AG04450 (cell line): ENCODE measurements at regions not wholly inside any gene's neighbourhood (a gene's known extent, or its start where the extent isn't known, plus 50 kb on each side); places are given as distances from the start of the nearest gene placed in this dataset.
"Not testable (repeated sequence)": the region's sequence is repeated elsewhere in the genome, so short reads cannot be mapped to it uniquely, and the experiment has no call there.

Experiments used
- CTCF ChIA-PET: fragments of 300-600, 350-600 bp; formaldehyde crosslinking; extraction: SDS; loops from one replicate; lab custom pipeline; 2022; ENCODE audit warnings: antibody characterized with exemption, inconsistent platforms; lab: Charles Lee
- POLR2A ChIA-PET: fragments of 350-600 bp; formaldehyde crosslinking; extraction: SDS; loops from one replicate; lab custom pipeline; 2021; ENCODE audit warnings: antibody characterized with exemption, inconsistent platforms; lab: Yijun Ruan, JAX
- DNase-seq: peaks from one replicate; pipeline ENCODE4 v3.0.0-alpha.2; 2011; ENCODE audit warnings: low read depth, low spot score
- H3K27ac ChIP-seq: one replicate; pipeline ENCODE4 v1.5.1; 2012; ENCODE audit warnings: low read depth, low read length, control low read depth
- H3K27me3 ChIP-seq: one replicate; pipeline ENCODE4 v1.6.0; 2012; ENCODE audit warnings: low read length; ENCODE audit not compliant: control insufficient read depth, insufficient read depth
- H3K4me3 ChIP-seq: 2 replicates; pipeline ENCODE4 v1.5.1; 2011; ENCODE audit warnings: mild to moderate bottlenecking, low read depth, low read length, control low read depth
- H3K9me3 ChIP-seq: 2 replicates; pipeline ENCODE4 v1.5.1; 2012; ENCODE audit warnings: low read length; ENCODE audit not compliant: control insufficient read depth, insufficient read depth
- CTCF ChIP-seq: IDR thresholded peaks from 2 replicates; pipeline ENCODE4 v1.5.1; 2011; ENCODE audit warnings: low read depth, low read length, control low read depth, inconsistent platforms

- H3K9me3 ChIP-seq, result peaks cover 5% of the 10 kb centered on the region; the same call in 1 of the 2 replicates
- no peaks in the 10 kb centered on the region for H3K27me3 ChIP-seq
- no peak overlapping the region for H3K27ac ChIP-seq
- CTCF ChIA-PET, result no interaction called here
- TF ChIP-seq CTCF, result no peak
- H3K4me3 ChIP-seq, result no peak overlapping the region
- DNase-seq, result no peak
- POLR2A ChIA-PET, result no interaction called here
Observed at GRCh38 chr4:31194823-31195222, 474.7 kb downstream of the PCDH7 start.

- no peaks in the 10 kb centered on the region for H3K27me3 ChIP-seq
- POLR2A ChIA-PET, result no interaction called here
- H3K9me3 ChIP-seq, result peaks cover 5% of the 10 kb centered on the region; the same call in 1 of the 2 replicates
- no peak overlapping the region for H3K4me3 ChIP-seq
- TF ChIP-seq CTCF, result no peak
- CTCF ChIA-PET, result no interaction called here
- no peak for DNase-seq
- no peak overlapping the region for H3K27ac ChIP-seq
Observed at GRCh38 chr4:31199644-31200043, 479.5 kb downstream of the PCDH7 start.

- CTCF ChIA-PET, H3K27me3 ChIP-seq, H3K27ac ChIP-seq, POLR2A ChIA-PET, DNase-seq, H3K4me3 ChIP-seq, H3K9me3 ChIP-seq: not testable (repeated sequence)
Observed at GRCh38 chr4:31202054-31202453, 481.9 kb downstream of the PCDH7 start.

GRCh38 chr4:31204874-31205273, 484.7 kb downstream of the PCDH7 start:
- DNase-seq, result no peak
- Histone ChIP-seq H3K4me3 (no peak overlapping the region), H3K27me3 (no peaks in the 10 kb centered on the region), H3K27ac (no peak overlapping the region), H3K9me3 (no peaks in the 10 kb centered on the region)
- ChIA-PET POLR2A (no interaction called here), CTCF (no interaction called here)
- TF ChIP-seq CTCF, result no peak

GRCh38 chr4:31220921-31221320, 500.8 kb downstream of the PCDH7 start:
- Histone ChIP-seq H3K9me3 (no peaks in the 10 kb centered on the region), H3K27me3 (no peaks in the 10 kb centered on the region), H3K27ac (no peak overlapping the region), H3K4me3 (no peak overlapping the region)
- no peak for TF ChIP-seq CTCF
- POLR2A ChIA-PET, result no interaction called here
- DNase-seq, result no peak
- CTCF ChIA-PET, result no interaction called here

GRCh38 chr4:31228068-31228467, 507.9 kb downstream of the PCDH7 start:
- H3K9me3 ChIP-seq, result no peaks in the 10 kb centered on the region
- DNase-seq, result no peak
- H3K27me3 ChIP-seq, result no peaks in the 10 kb centered on the region
- H3K27ac ChIP-seq, result no peak overlapping the region
- ChIA-PET CTCF (interaction anchor here (1.8 kb wide), 1 partner anchor 514 kb away, joined by 5 read pairs; no protein-coding TSS in a partner anchor), POLR2A (no interaction called here)
- no peak overlapping the region for H3K4me3 ChIP-seq
- TF ChIP-seq CTCF, result no peak
